Stomach (tissue), 4 donors: ENCODE measurements at regions not wholly inside any gene's neighbourhood (a gene's known extent, or its start where the extent isn't known, plus 50 kb on each side); places are given as distances from the start of the nearest gene placed in this dataset.

ENCODE experiments used
- EP300 ChIP-seq: sonication (generic); formaldehyde crosslinking; IDR thresholded peaks from one replicate; pipeline ENCODE4 v1.6.1; 2017; ENCODE audit warnings: antibody characterized with exemption
- POLR2AphosphoS5 ChIP-seq, 3 donors: sonication (generic); formaldehyde crosslinking; IDR thresholded peaks; one replicate each; pipeline ENCODE4 v1.6.1; 2016; ENCODE audit warnings: antibody characterized with exemption in 3 of 3
- TF ChIP-seq, protein P1 (sequence below), 7 experiments: fragments of 450-650 bp in 4 of 7; fragments of 200-600 bp in 3 of 7; sonication (generic) in 3 of 7; IDR thresholded peaks; one replicate each; pipeline ENCODE4 v1.5.1; 2016 to 2019; ENCODE audit warnings: antibody characterized with exemption in 7 of 7, control low read depth in 2 of 7, mild to moderate bottlenecking in 1 of 7

GRCh38 chr2:51108794-51109193, 76.9 kb upstream of the NRXN1 start:
- TF ChIP-seq, protein P1, sequence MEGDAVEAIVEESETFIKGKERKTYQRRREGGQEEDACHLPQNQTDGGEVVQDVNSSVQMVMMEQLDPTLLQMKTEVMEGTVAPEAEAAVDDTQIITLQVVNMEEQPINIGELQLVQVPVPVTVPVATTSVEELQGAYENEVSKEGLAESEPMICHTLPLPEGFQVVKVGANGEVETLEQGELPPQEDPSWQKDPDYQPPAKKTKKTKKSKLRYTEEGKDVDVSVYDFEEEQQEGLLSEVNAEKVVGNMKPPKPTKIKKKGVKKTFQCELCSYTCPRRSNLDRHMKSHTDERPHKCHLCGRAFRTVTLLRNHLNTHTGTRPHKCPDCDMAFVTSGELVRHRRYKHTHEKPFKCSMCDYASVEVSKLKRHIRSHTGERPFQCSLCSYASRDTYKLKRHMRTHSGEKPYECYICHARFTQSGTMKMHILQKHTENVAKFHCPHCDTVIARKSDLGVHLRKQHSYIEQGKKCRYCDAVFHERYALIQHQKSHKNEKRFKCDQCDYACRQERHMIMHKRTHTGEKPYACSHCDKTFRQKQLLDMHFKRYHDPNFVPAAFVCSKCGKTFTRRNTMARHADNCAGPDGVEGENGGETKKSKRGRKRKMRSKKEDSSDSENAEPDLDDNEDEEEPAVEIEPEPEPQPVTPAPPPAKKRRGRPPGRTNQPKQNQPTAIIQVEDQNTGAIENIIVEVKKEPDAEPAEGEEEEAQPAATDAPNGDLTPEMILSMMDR (IDR thresholded peaks at IDR 0.05), result no peak
- no peak for TF ChIP-seq EP300
- no peak for TF ChIP-seq POLR2AphosphoS5 (IDR thresholded peaks at IDR 0.05)
